Sigmoid colon (tissue), 4 donors: ENCODE measurements at regions not wholly inside any gene's neighbourhood (a gene's known extent, or its start where the extent isn't known, plus 50 kb on each side); places are given as distances from the start of the nearest gene placed in this dataset.

Experiments used
- EP300 ChIP-seq, 4 donors: sonication (generic); formaldehyde crosslinking; IDR thresholded peaks; one replicate each; pipeline ENCODE4 v1.6.1; 2017; ENCODE audit warnings: antibody characterized with exemption in 4 of 4
- POLR2A ChIP-seq, 2 donors: fragments of 450-650 bp; IDR thresholded peaks; one replicate each; pipeline ENCODE4 v1.6.1; 2016; ENCODE audit warnings: antibody characterized with exemption in 2 of 2, mild to moderate bottlenecking in 2 of 2, moderate library complexity in 2 of 2
- TF ChIP-seq, protein P1 (sequence below), 4 experiments: fragments of 450-650 bp in 3 of 4; fragments of 200-600 bp in 1 of 4; IDR thresholded peaks; one replicate each; pipeline ENCODE4 v1.5.1; 2016 to 2019; ENCODE audit warnings: antibody characterized with exemption in 4 of 4, mild to moderate bottlenecking in 3 of 4, moderate library complexity in 2 of 4

DNA sequence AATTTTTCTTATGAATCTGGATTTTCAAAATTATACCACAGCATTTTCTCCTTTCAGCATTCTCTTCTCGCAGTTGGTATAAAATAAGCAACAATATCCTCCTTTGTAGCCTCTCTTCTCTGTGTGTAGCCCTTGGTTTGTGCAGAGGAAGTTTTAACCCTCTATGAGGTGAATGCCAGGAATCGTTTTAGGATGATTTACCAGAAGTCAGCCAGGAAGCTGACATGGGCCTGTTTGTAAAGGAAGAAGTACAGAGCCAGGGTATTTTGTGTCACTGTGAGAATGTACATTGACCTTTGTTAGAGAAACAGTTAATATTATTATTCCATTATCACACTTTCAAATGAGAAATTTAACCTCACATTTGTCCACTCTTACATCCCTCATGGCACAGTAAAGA lies 88.9 kb upstream of the RPL34 start:
- TF ChIP-seq POLR2A (IDR thresholded peaks at IDR 0.05) (no peak), EP300 (IDR thresholded peaks at IDR 0.05) (no peak)
- TF ChIP-seq, protein P1, sequence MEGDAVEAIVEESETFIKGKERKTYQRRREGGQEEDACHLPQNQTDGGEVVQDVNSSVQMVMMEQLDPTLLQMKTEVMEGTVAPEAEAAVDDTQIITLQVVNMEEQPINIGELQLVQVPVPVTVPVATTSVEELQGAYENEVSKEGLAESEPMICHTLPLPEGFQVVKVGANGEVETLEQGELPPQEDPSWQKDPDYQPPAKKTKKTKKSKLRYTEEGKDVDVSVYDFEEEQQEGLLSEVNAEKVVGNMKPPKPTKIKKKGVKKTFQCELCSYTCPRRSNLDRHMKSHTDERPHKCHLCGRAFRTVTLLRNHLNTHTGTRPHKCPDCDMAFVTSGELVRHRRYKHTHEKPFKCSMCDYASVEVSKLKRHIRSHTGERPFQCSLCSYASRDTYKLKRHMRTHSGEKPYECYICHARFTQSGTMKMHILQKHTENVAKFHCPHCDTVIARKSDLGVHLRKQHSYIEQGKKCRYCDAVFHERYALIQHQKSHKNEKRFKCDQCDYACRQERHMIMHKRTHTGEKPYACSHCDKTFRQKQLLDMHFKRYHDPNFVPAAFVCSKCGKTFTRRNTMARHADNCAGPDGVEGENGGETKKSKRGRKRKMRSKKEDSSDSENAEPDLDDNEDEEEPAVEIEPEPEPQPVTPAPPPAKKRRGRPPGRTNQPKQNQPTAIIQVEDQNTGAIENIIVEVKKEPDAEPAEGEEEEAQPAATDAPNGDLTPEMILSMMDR (IDR thresholded peaks at IDR 0.05), result no peak
